Endodermal cell (in vitro differentiated cells): ENCODE measurements at regions not wholly inside any gene's neighbourhood (a gene's known extent, or its start where the extent isn't known, plus 50 kb on each side); places are given as distances from the start of the nearest gene placed in this dataset.

Experiments used
- DNase-seq: peaks from one replicate; pipeline ENCODE4 v3.0.0-alpha.2; 2017
- H3K27ac ChIP-seq: 2 replicates; pipeline ENCODE4 v1.5.1; 2013; ENCODE audit warnings: mild to moderate bottlenecking, low read depth, low read length, moderate library complexity
- H3K27me3 ChIP-seq: 2 replicates; pipeline ENCODE4 v1.6.1; 2013; ENCODE audit warnings: mild to moderate bottlenecking, low read length, moderate library complexity; ENCODE audit not compliant: insufficient read depth, control insufficient read depth, poor library complexity, severe bottlenecking
- H3K36me3 ChIP-seq: 2 replicates; pipeline ENCODE4 v1.7.0; 2013; ENCODE audit warnings: mild to moderate bottlenecking, low read length, moderate library complexity; ENCODE audit not compliant: control insufficient read depth, insufficient read depth
- H3K4me1 ChIP-seq: one replicate; pipeline ENCODE4 v1.7.0; 2013; ENCODE audit warnings: low read length; ENCODE audit not compliant: control insufficient read depth, insufficient read depth
- H3K4me3 ChIP-seq: 2 replicates; pipeline ENCODE4 v1.5.1; 2013; ENCODE audit warnings: mild to moderate bottlenecking, low read length, moderate library complexity
- H3K9ac ChIP-seq: 2 replicates; pipeline ENCODE4 v1.6.1; 2013; ENCODE audit warnings: mild to moderate bottlenecking, low read length, moderate library complexity; ENCODE audit not compliant: poor library complexity, severe bottlenecking; ENCODE audit errors: extremely low read depth
- H3K9me3 ChIP-seq: 2 replicates; pipeline ENCODE4 v1.6.1; 2013; ENCODE audit warnings: mild to moderate bottlenecking, low read length, moderate library complexity; ENCODE audit not compliant: control insufficient read depth
- H3K27ac Mint-ChIP-seq: 2 replicates; pipeline ENCODE4 v1.8.0; 2020; ENCODE audit warnings: mixed read lengths
- H3K27me3 Mint-ChIP-seq: 2 replicates; pipeline ENCODE4 v1.8.0; 2021; ENCODE audit warnings: mild to moderate bottlenecking, mixed read lengths; ENCODE audit not compliant: insufficient read depth
- H3K36me3 Mint-ChIP-seq: 2 replicates; pipeline ENCODE4 v1.8.0; 2020; ENCODE audit warnings: low read depth, mixed read lengths
- H3K4me1 Mint-ChIP-seq: 2 replicates; pipeline ENCODE4 v1.8.0; 2020; ENCODE audit warnings: mixed read lengths
- H3K4me3 Mint-ChIP-seq: 2 replicates; pipeline ENCODE4 v1.8.0; 2020; ENCODE audit warnings: mild to moderate bottlenecking, moderate library complexity, mixed read lengths
- H3K9me3 Mint-ChIP-seq: 2 replicates; pipeline ENCODE4 v1.8.0; 2020; ENCODE audit warnings: mild to moderate bottlenecking, mixed read lengths
- CTCF ChIP-seq: fragments of 200-600 bp; sonication (generic); conservative IDR thresholded peaks from 2 replicates; pipeline ENCODE4 v1.5.0; 2021; ENCODE audit warnings: antibody characterized with exemption, mild to moderate bottlenecking
- WGBS, 2 experiments: methylation state at CpG; one replicate each; pipeline versions ENCODE4 v1.1.5 to v1.1.7; 2013; ENCODE audit warnings: missing lambda C conversion rate in 2 of 2, mixed read lengths in 1 of 2; ENCODE audit not compliant: insufficient coverage in 1 of 2, insufficient read length in 1 of 2; 5-methylcytosine and 5-hydroxymethylcytosine counted together

GRCh38 chr22:49356428-49356827, 471.2 kb downstream of the BRD1 start:
- H3K27ac ChIP-seq: no peak overlapping the region
- H3K4me3 ChIP-seq: no peak overlapping the region
- TF ChIP-seq CTCF: no peak
- H3K4me1 Mint-ChIP-seq: peaks cover 6% of the 10 kb centered on the region
- H3K27ac Mint-ChIP-seq: no peak overlapping the region
- H3K27me3 ChIP-seq: no peaks in the 10 kb centered on the region
- no peaks in the 10 kb centered on the region for H3K9me3 ChIP-seq
- WGBS, 2 experiments: 98 to 100% methylated on average over 1 to 3 of the region's 3 CpGs
- H3K4me1 ChIP-seq: peaks cover 4% of the 10 kb centered on the region
- H3K36me3 Mint-ChIP-seq: no peaks in the 10 kb centered on the region
- H3K27me3 Mint-ChIP-seq: no peaks in the 10 kb centered on the region
- H3K9me3 Mint-ChIP-seq: no peaks in the 10 kb centered on the region
- H3K36me3 ChIP-seq: no peaks in the 10 kb centered on the region
- DNase-seq: no peak
- H3K9ac ChIP-seq: no peak overlapping the region
- H3K4me3 Mint-ChIP-seq: no peak overlapping the region

GRCh38 chr22:49355211-49355920, 472.3 kb downstream of the BRD1 start:
- Mint-ChIP-seq H3K36me3 (no peaks in the 10 kb centered on the region), H3K27ac (no peak overlapping the region)

GRCh38 chr22:49354516-49355210, 473.0 kb downstream of the BRD1 start:
- Histone ChIP-seq H3K9me3 (no peaks in the 10 kb centered on the region), H3K9ac (no peak overlapping the region), H3K36me3 (no peaks in the 10 kb centered on the region), H3K4me3 (no peak overlapping the region), H3K4me1 (peaks cover 4% of the 10 kb centered on the region), H3K27ac (no peak overlapping the region), H3K27me3 (no peaks in the 10 kb centered on the region)
- Mint-ChIP-seq H3K4me1 (peaks cover 6% of the 10 kb centered on the region), H3K4me3 (no peak overlapping the region), H3K27ac (no peak overlapping the region), H3K9me3 (no peaks in the 10 kb centered on the region), H3K36me3 (no peaks in the 10 kb centered on the region), H3K27me3 (no peaks in the 10 kb centered on the region)
- WGBS, 2 experiments: 82 to 94% methylated on average over 12 to 14 of the region's 14 CpGs
- TF ChIP-seq CTCF: no peak
- no peak for DNase-seq

More at GRCh38 chr22:49355211-49355920, 472.3 kb downstream of the BRD1 start:
- Mint-ChIP-seq H3K4me3 (no peak overlapping the region), H3K4me1 (peaks cover 6% of the 10 kb centered on the region), H3K27me3 (no peaks in the 10 kb centered on the region), H3K9me3 (no peaks in the 10 kb centered on the region)
- Histone ChIP-seq H3K9ac (no peak overlapping the region), H3K4me3 (no peak overlapping the region), H3K4me1 (peaks cover 4% of the 10 kb centered on the region), H3K36me3 (no peaks in the 10 kb centered on the region), H3K27me3 (no peaks in the 10 kb centered on the region), H3K27ac (no peak overlapping the region), H3K9me3 (no peaks in the 10 kb centered on the region)
- 93 to 94% methylated on average over 13 to 18 of the region's 18 CpGs for WGBS, 2 experiments
- DNase-seq: no peak
- TF ChIP-seq CTCF: no peak
